GM12865 (cell line): ENCODE measurements at regions not wholly inside any gene's neighbourhood (a gene's known extent, or its start where the extent isn't known, plus 50 kb on each side); places are given as distances from the start of the nearest gene placed in this dataset.

Experiments used
- DNase-seq: peaks from one replicate; pipeline ENCODE4 v3.0.0; 2010; ENCODE audit warnings: low read depth
- H3K4me3 ChIP-seq: 2 replicates; pipeline ENCODE4 v1.5.1; 2011; ENCODE audit warnings: mild to moderate bottlenecking, low read depth, low read length, control low read depth
- CTCF ChIP-seq: IDR thresholded peaks from 2 replicates; pipeline ENCODE4 v1.5.1; 2011; ENCODE audit warnings: low read length, control low read depth, low read depth, inconsistent platforms; ENCODE audit not compliant: insufficient read depth; ENCODE audit errors: missing control alignments

- DNase-seq = no peak
- H3K4me3 ChIP-seq = no peak overlapping the region
- TF ChIP-seq CTCF = no peak
Measured at GRCh38 chr9:115517335-115518075, 399.5 kb upstream of the TNC start.

GRCh38 chr9:115520646-115521045 lies 402.7 kb upstream of the TNC start:
- no peak overlapping the region for H3K4me3 ChIP-seq
- no peak for DNase-seq
- TF ChIP-seq CTCF = no peak

GRCh38 chr9:115522912-115523311 lies 405.0 kb upstream of the TNC start:
- no peak for TF ChIP-seq CTCF
- H3K4me3 ChIP-seq = no peak overlapping the region
- no peak for DNase-seq

- peak; percentile 64 for TF ChIP-seq CTCF
- DNase-seq = peak; percentile 30
- no peak overlapping the region for H3K4me3 ChIP-seq
Measured at GRCh38 chr9:115524453-115525059, 406.6 kb upstream of the TNC start.

- H3K4me3 ChIP-seq = no peak overlapping the region
- no peak for TF ChIP-seq CTCF
Measured at GRCh38 chr9:115525111-115526058, 407.4 kb upstream of the TNC start.

GRCh38 chr9:115531410-115532125 lies 413.6 kb upstream of the TNC start:
- TF ChIP-seq CTCF = no peak
- no peak overlapping the region for H3K4me3 ChIP-seq
- no peak for DNase-seq

More at GRCh38 chr9:115525111-115526058, 407.4 kb upstream of the TNC start:
- DNase-seq = no peak
